GM04504 (cell line): ENCODE measurements at regions not wholly inside any gene's neighbourhood (a gene's known extent, or its start where the extent isn't known, plus 50 kb on each side); places are given as distances from the start of the nearest gene placed in this dataset.
A peak's percentile ranks its signal among the peaks of the same experiment; 100 is the strongest.

Source experiments
- DNase-seq: peaks from one replicate; pipeline ENCODE4 v3.0.0-alpha.2; 2012; ENCODE audit warnings: low read depth

- DNase-seq = no peak
These were observed 83.8 kb downstream of the AXIN2 start for GRCh38 chr17:65477600-65477999.

DNA sequence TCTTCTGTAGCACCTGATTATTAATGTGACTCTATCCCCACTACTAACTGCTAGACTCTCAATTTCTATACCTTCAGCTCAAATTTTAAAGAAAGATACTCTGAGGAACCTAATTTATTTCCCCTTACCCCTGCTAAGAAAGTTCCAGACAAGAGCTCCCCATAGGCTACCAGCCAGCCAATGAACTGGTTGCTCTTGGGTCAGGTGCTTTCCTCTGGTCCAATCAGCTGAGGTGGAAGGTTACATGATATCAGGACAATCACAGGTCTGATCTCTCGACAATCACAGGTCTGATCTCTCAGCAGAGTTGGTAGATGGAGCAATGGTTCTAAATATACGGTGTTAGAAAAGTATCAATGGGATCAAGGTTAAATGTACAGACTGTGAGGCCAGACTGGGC is 86.8 kb downstream of the AXIN2 start:
- DNase-seq = no peak

DNA sequence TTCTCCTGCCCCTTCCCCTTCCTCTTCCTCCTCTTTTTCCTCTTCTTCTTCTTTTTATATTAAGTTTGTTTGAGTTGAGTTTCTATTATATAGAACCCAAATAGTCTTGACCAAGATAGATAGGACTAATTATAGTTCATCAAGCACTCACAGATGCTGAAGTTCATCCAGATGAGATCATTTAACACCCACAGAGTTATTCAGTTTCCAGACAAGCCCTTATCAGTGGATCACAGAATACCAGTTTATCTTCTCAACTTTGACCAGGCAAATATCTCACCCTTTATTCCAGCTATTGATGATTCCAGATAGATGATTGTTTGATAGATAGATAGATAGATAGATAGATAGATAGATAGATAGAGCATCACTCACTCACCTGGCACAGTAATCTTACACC is 87.5 kb downstream of the AXIN2 start:
- DNase-seq = no peak

DNA sequence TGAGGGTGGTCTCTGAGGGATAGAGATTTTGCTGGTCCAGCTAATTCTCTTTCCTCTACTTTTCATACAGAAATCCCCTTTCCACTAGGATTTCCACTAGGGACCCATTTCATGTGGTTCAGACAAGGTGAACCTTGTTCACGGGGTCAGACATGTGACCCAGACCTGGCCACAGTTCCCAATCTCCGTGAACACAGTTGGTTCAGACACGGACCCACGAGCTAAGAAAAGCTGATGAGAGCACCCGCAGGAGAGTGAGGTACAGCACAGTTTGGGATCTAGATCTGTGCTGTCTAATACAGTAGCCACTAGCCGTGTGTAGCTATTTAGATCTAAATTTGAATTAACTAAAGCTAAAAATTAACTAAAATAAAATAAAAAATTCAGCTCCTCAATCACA is 88.1 kb downstream of the AXIN2 start:
- no peak for DNase-seq

- DNase-seq = peak; percentile 50
These were observed 88.7 kb downstream of the AXIN2 start for GRCh38 chr17:65472666-65473309.

DNA sequence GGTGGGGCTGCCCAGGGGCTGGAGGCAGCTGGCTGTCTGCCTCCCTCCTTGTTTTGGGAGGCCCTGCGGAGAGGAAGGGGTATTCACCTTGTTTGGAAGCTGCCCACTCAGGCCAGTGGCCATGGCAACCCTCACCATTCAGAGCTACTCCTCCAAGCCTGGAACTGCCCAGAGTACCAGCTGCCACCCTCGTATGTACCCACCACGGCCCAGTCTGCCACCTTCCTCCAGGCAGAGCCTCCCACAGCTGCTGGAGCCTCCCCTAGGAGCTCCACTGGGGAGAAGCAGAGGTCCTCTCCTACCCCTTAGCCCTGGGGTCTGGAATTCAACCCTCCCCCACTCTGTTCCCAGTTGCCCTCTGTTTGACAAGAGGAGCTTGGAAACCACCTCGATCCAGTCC is 90.7 kb downstream of the AXIN2 start:
- DNase-seq = no peak

DNA sequence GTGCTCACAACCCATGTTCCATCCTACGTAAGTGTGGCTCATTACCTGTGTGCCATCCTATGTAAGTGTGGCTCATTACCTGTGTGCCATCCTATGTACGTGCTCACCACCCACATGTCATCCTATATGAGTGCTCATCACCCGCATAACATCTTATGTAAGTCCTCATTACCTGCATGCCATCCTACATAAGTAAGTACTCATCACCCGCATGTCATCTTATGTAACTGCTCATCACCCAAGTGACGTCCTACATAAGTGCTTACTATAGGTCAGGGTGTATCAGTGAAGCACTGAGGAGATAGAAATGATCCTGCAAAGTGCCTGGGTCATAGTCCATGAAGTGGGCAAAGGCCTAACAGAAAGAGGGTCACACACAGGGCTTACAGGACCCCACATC is 93.1 kb downstream of the AXIN2 start:
- no peak for DNase-seq

DNA sequence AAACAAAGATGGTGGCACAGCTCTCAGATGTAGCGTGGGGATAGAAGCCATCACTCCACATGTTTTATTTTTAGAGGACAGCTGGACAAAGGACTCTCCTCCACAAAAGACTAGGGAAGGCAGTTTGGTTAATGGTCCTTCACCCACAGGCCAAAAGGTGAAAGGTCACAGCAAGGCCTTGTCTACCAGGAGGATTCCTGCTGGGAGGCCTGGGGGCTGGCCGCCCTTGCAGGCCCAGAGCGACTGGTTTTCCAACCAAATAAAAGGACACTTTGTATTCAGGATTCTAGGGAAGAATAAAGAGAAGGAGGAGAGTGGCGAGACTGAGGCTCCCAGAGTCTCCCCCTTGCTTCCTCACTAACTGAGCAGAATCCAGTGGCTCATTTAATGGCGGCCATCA is 94.3 kb downstream of the AXIN2 start:
- DNase-seq = no peak

GRCh38 chr17:65466547-65466946 is 94.9 kb downstream of the AXIN2 start:
- no peak for DNase-seq

DNA sequence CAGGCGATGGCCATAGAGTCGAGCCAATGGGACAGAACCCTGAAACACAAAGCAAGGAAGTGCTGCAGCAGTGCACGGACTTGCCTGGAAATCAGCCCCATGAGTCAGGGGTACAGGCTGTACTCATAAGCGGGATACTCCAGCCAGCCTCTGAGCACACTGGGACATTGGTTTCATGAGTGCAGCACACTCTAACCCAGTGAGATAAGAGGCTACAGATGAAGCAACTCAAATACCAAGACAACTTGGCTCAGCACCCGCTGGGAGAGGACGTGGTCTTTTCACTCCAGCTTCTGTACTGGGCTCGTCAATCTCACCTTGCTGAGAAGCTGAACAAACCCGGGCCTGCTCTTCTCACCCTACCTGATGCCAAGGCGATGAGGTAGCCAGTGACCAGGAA is 98.2 kb downstream of the AXIN2 start:
- DNase-seq = no peak

GRCh38 chr17:65459677-65460347 is 101.6 kb downstream of the AXIN2 start:
- no peak for DNase-seq

GRCh38 chr17:65457635-65458257 is 103.7 kb downstream of the AXIN2 start:
- DNase-seq = no peak

- DNase-seq = no peak
These were observed 104.3 kb downstream of the AXIN2 start for GRCh38 chr17:65457183-65457582.

DNA sequence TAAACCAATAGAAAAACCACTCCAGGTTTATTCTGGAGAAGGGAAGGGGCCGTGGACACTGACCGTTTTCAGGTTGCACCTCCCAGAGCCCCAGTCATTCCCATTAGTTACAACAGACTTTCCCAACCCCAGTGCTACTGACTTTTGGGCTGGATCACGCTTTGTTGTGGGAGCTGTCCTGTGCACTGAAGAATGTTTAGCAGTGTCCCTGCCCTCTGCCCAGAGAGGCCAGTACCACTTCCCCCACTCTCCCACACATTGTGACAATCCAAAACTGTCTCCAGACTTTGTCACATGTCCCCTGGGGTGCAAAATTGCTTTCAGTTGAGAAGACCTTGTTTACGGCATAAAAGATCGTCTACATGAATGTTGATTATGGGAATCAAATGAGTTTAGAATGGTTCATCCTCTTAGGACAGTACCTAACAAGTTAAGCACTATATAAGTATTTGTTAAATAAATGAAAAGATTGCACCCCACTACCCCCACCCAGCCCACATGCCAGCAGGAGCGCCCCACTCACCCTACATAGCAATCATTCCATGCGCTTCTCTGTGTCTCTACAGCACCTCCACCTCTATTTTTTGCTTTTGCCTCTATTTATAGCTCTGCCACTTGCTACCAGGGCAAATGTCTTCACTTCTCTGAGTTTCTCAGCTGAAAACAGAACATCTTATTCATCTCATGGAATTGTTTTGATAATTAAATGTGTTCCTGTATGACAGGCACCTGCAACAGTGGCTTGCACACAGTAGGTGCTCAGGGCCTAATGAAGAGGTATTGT is 104.9 kb downstream of the AXIN2 start:
- no peak for DNase-seq

DNA sequence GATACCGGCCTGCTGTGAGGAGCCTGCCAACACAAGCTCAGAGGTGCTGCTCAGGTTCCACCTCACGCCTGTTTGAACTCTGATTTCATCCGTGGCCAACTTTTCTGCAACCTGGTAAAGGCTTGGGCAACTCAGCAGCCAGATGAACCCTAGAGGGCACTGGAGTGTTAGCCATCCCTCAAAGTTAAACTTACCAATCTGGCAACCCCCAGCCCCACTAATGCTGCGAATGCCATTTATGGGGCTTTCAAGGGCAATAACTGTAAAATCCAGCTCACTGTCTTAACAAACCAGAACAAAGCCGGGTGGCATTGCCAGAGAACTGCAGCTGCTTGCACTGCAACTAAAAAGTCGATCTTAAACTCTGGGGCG is 105.5 kb downstream of the AXIN2 start:
- DNase-seq = no peak

DNA sequence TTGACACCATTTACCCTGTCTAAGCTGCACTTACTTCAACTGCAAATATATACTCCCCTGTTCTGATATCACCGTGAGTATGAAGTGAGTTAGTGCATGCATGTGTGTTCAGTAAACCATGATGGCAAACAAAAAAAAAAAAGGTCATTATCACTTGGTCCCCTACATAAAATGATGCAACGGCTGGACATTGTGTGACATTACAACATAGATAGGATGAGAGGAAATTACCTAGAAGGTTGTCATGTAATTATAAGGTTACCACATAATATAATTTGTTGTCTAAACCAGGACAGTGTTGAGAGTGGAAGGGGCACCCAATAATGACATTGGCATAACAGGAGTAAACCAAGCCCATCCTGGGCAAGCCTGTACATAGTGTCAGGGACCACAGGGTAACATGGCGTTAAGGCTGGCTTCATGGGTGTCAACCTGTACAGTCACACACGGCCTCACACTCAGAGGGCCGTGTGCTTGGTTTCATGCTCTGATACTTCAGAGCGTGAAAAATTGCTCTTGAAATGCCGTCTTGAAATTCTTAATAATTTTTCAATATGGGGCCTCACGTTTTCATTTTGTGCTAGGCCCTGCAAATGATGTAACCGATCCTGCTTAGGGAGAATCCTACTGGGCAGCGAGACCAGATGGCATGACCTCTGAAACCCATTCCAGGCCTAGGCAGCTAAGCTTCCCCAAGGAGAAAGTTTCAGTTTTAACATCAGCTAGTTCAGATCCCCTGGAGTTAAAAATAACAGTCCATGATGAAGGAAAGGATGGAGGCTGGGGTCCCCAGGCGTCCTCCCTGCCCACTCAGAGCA is 106.1 kb downstream of the AXIN2 start:
- DNase-seq = no peak

- no peak for DNase-seq
These were observed 108.1 kb downstream of the AXIN2 start for GRCh38 chr17:65453204-65453931.

DNA sequence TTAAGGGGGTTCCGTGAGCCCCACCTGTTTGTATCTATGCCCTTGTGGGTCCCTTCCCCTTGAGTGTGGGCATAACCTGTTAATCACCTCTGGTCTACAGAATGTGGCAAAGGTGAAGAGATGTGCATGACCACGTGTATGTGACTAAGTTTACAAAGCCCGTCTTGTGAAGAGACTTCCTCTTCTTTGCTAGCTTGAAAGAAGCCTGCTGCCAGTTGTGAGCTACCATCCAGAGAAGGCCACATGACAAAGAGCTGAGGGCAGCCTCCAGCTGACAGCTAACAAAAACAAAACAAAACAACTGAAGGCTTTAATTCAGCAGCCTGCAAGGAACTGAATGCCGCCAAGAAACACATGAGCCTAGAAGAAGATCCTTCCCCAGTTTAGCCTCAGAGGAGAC is 112.0 kb downstream of the AXIN2 start:
- DNase-seq = no peak

GRCh38 chr17:65447823-65448222 is 113.6 kb downstream of the AXIN2 start:
- no peak for DNase-seq

DNA sequence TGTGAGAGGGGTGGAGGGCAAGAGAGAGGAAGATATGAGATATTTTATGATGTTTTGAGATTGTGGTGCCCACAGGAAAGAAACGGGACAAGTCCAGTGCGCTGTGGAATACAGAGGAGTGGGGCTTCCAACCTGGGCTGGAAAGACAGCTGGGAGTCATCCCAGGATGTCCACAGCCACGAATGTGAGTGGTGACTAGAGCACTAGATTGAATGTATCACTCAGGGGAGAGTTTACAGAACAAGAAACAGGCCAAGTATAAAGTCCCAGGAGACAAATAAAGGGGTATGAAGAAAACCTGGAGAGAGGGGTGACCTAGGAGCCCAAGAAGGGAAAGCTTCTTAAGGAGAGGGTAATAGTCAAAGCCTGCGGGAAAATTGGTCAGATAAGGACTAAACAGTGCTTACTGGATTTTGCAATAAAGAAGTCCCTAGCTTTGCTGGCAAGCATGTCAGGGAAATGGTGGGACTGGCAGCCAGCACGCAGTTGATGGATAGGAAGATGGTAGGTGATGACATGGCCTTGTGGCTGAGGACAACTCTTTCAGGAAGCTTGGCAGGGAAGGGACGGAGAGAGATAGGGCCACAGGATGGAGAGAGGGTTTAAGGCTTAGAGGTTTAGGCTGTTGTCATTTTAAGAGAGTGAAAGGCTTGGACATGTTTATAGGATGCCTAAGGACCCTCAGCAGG is 114.5 kb downstream of the AXIN2 start:
- no peak for DNase-seq

DNA sequence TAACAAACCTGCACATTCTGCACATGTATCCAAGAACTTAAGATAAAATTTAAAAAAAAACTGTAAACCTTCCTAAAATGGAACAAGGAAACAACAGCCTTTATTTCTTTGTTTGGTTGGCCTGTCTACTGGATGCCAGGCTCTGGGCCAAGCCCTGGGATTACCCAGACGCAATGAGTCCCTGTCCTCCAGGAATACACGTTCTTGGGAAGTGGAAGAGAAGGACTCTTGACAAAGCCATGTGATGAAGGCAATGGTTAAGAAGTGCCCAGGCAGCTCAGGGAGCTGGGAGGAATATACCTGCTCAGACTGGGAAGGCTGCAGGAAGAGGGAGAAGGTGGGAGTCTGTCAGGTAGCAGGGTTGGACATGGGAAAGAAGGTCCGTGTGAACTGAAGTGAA is 115.4 kb downstream of the AXIN2 start:
- no peak for DNase-seq
